Activated naive CD8-positive, alpha-beta T cell treated with anti-CD3 and anti-CD28 coated beads, Interleukin-2, amount 50 U/mL, for 24 hours (primary cell): ENCODE measurements at regions not wholly inside any gene's neighbourhood (a gene's known extent, or its start where the extent isn't known, plus 50 kb on each side); places are given as distances from the start of the nearest gene placed in this dataset.
"Not testable (repeated sequence)": the region's sequence is repeated elsewhere in the genome, so short reads cannot be mapped to it uniquely, and the experiment has no call there.

ENCODE experiments used
- ATAC-seq: fragments of 150-1000 bp; cut with Tn5 transposase; one replicate; pipeline ENCODE4 v1.10.0; 2021
- DNase-seq: peaks from one replicate; pipeline ENCODE4 v3.0.0; 2021
- H3K27ac Mint-ChIP-seq: one replicate; pipeline ENCODE4 v1.8.0; 2021; ENCODE audit warnings: mild to moderate bottlenecking, mixed read lengths
- H3K27me3 Mint-ChIP-seq: one replicate; pipeline ENCODE4 v1.8.0; 2021; ENCODE audit warnings: mixed read lengths
- H3K36me3 Mint-ChIP-seq: one replicate; pipeline ENCODE4 v1.8.0; 2021; ENCODE audit warnings: low read depth, mixed read lengths
- H3K4me1 Mint-ChIP-seq: one replicate; pipeline ENCODE4 v1.8.0; 2021; ENCODE audit warnings: mixed read lengths
- H3K4me3 Mint-ChIP-seq: one replicate; pipeline ENCODE4 v1.8.0; 2021; ENCODE audit warnings: mild to moderate bottlenecking, moderate library complexity, mixed read lengths
- H3K9me3 Mint-ChIP-seq: one replicate; pipeline ENCODE4 v1.8.0; 2021; ENCODE audit warnings: mixed read lengths

- Mint-ChIP-seq H3K27ac (no peak overlapping the region), H3K9me3 (no peaks in the 10 kb centered on the region), H3K27me3 (peaks cover 11% of the 10 kb centered on the region), H3K4me1 (no peaks in the 10 kb centered on the region), H3K4me3 (no peak overlapping the region), H3K36me3 (no peaks in the 10 kb centered on the region)
- no peak for ATAC-seq
- no peak for DNase-seq
These were observed 265.6 kb upstream of the C9orf72 start for GRCh38 chr9:27838876-27839275.

- ATAC-seq, H3K4me3 Mint-ChIP-seq, H3K9me3 Mint-ChIP-seq, H3K27ac Mint-ChIP-seq, DNase-seq, H3K36me3 Mint-ChIP-seq, H3K4me1 Mint-ChIP-seq: not testable (repeated sequence)
- peaks cover 11% of the 10 kb centered on the region for H3K27me3 Mint-ChIP-seq
These were observed 266.5 kb upstream of the C9orf72 start for GRCh38 chr9:27839767-27840166.

GRCh38 chr9:27844797-27845196, 271.5 kb upstream of the C9orf72 start:
- H3K36me3 Mint-ChIP-seq: no peaks in the 10 kb centered on the region
- H3K4me3 Mint-ChIP-seq: no peak overlapping the region
- DNase-seq: no peak
- no peaks in the 10 kb centered on the region for H3K4me1 Mint-ChIP-seq
- H3K9me3 Mint-ChIP-seq: peaks cover 6% of the 10 kb centered on the region
- no peak for ATAC-seq
- peaks cover 2% of the 10 kb centered on the region for H3K27me3 Mint-ChIP-seq
- H3K27ac Mint-ChIP-seq: no peak overlapping the region

GRCh38 chr9:27847380-27847779, 274.1 kb upstream of the C9orf72 start:
- no peak for ATAC-seq
- Mint-ChIP-seq H3K27me3 (no peaks in the 10 kb centered on the region), H3K36me3 (no peaks in the 10 kb centered on the region), H3K27ac (no peak overlapping the region), H3K9me3 (peaks cover 6% of the 10 kb centered on the region), H3K4me3 (no peak overlapping the region), H3K4me1 (no peaks in the 10 kb centered on the region)
- DNase-seq: no peak

- no peaks in the 10 kb centered on the region for H3K4me1 Mint-ChIP-seq
These were observed 274.5 kb upstream of the C9orf72 start for GRCh38 chr9:27847818-27848217.

GRCh38 chr9:27848315-27848714, 275.0 kb upstream of the C9orf72 start:
- H3K9me3 Mint-ChIP-seq: peaks cover 6% of the 10 kb centered on the region
- H3K27ac Mint-ChIP-seq: no peak overlapping the region

More at GRCh38 chr9:27847818-27848217, 274.5 kb upstream of the C9orf72 start:
- Mint-ChIP-seq H3K27ac (no peak overlapping the region), H3K9me3 (peaks cover 6% of the 10 kb centered on the region), H3K4me3 (no peak overlapping the region), H3K36me3 (no peaks in the 10 kb centered on the region), H3K27me3 (no peaks in the 10 kb centered on the region)
- no peak for DNase-seq
- ATAC-seq: no peak

GRCh38 chr9:27851858-27852257, 278.6 kb upstream of the C9orf72 start:
- H3K9me3 Mint-ChIP-seq: no peaks in the 10 kb centered on the region
- no peak overlapping the region for H3K4me3 Mint-ChIP-seq
- no peak overlapping the region for H3K27ac Mint-ChIP-seq
- ATAC-seq (no peak), DNase-seq (no peak)
- no peaks in the 10 kb centered on the region for H3K27me3 Mint-ChIP-seq
- H3K36me3 Mint-ChIP-seq: no peaks in the 10 kb centered on the region
- H3K4me1 Mint-ChIP-seq: no peaks in the 10 kb centered on the region

More at GRCh38 chr9:27848315-27848714, 275.0 kb upstream of the C9orf72 start:
- H3K4me1 Mint-ChIP-seq: no peaks in the 10 kb centered on the region
- DNase-seq (no peak), ATAC-seq (no peak)
- H3K4me3 Mint-ChIP-seq: no peak overlapping the region
- H3K27me3 Mint-ChIP-seq: no peaks in the 10 kb centered on the region
- H3K36me3 Mint-ChIP-seq: no peaks in the 10 kb centered on the region

GRCh38 chr9:27853529-27853928, 280.2 kb upstream of the C9orf72 start:
- ATAC-seq (no peak), DNase-seq (no peak)
- H3K4me3 Mint-ChIP-seq: no peak overlapping the region
- H3K27me3 Mint-ChIP-seq: peaks cover 3% of the 10 kb centered on the region
- H3K27ac Mint-ChIP-seq: no peak overlapping the region
- H3K36me3 Mint-ChIP-seq: no peaks in the 10 kb centered on the region
- H3K9me3 Mint-ChIP-seq: no peaks in the 10 kb centered on the region
- H3K4me1 Mint-ChIP-seq: no peaks in the 10 kb centered on the region

GRCh38 chr9:27856054-27856453, 282.8 kb upstream of the C9orf72 start:
- no peaks in the 10 kb centered on the region for H3K9me3 Mint-ChIP-seq
- no peak for DNase-seq
- no peak overlapping the region for H3K27ac Mint-ChIP-seq
- ATAC-seq: no peak
- no peaks in the 10 kb centered on the region for H3K36me3 Mint-ChIP-seq
- H3K27me3 Mint-ChIP-seq: peaks cover 5% of the 10 kb centered on the region
- H3K4me3 Mint-ChIP-seq: no peak overlapping the region
- no peaks in the 10 kb centered on the region for H3K4me1 Mint-ChIP-seq

- Mint-ChIP-seq H3K9me3 (no peaks in the 10 kb centered on the region), H3K4me3 (no peak overlapping the region), H3K36me3 (no peaks in the 10 kb centered on the region), H3K4me1 (no peaks in the 10 kb centered on the region), H3K27me3 (peaks cover 5% of the 10 kb centered on the region), H3K27ac (no peak overlapping the region)
- ATAC-seq (no peak), DNase-seq (no peak)
These were observed 283.5 kb upstream of the C9orf72 start for GRCh38 chr9:27856748-27857147.

- Mint-ChIP-seq H3K4me3 (no peak overlapping the region), H3K27ac (no peak overlapping the region), H3K9me3 (no peaks in the 10 kb centered on the region), H3K4me1 (no peaks in the 10 kb centered on the region), H3K27me3 (peaks cover 5% of the 10 kb centered on the region), H3K36me3 (no peaks in the 10 kb centered on the region)
- no peak for DNase-seq
- no peak for ATAC-seq
These were observed 288.6 kb upstream of the C9orf72 start for GRCh38 chr9:27861887-27862286.

- no peak for ATAC-seq
- Mint-ChIP-seq H3K27me3 (no peaks in the 10 kb centered on the region), H3K4me3 (no peak overlapping the region), H3K4me1 (no peaks in the 10 kb centered on the region), H3K27ac (no peak overlapping the region), H3K9me3 (no peaks in the 10 kb centered on the region), H3K36me3 (no peaks in the 10 kb centered on the region)
- no peak for DNase-seq
These were observed 291.6 kb upstream of the C9orf72 start for GRCh38 chr9:27864644-27865438.

GRCh38 chr9:27866741-27867140, 293.5 kb upstream of the C9orf72 start:
- no peaks in the 10 kb centered on the region for H3K36me3 Mint-ChIP-seq
- no peak for DNase-seq
- H3K4me1 Mint-ChIP-seq: no peaks in the 10 kb centered on the region
- no peaks in the 10 kb centered on the region for H3K9me3 Mint-ChIP-seq
- ATAC-seq: no peak
- H3K4me3 Mint-ChIP-seq: no peak overlapping the region
- no peaks in the 10 kb centered on the region for H3K27me3 Mint-ChIP-seq
- H3K27ac Mint-ChIP-seq: no peak overlapping the region

- H3K27ac Mint-ChIP-seq: no peak overlapping the region
- no peaks in the 10 kb centered on the region for H3K27me3 Mint-ChIP-seq
- H3K36me3 Mint-ChIP-seq: no peaks in the 10 kb centered on the region
- DNase-seq (no peak), ATAC-seq (no peak)
- no peak overlapping the region for H3K4me3 Mint-ChIP-seq
- no peaks in the 10 kb centered on the region for H3K4me1 Mint-ChIP-seq
- no peaks in the 10 kb centered on the region for H3K9me3 Mint-ChIP-seq
These were observed 297.1 kb upstream of the C9orf72 start for GRCh38 chr9:27870404-27870803.

GRCh38 chr9:27880156-27880555, 306.9 kb upstream of the C9orf72 start:
- ATAC-seq (no peak), DNase-seq (no peak)
- Mint-ChIP-seq H3K4me1 (no peaks in the 10 kb centered on the region), H3K9me3 (peaks cover 3% of the 10 kb centered on the region), H3K27ac (no peak overlapping the region), H3K4me3 (no peak overlapping the region), H3K36me3 (no peaks in the 10 kb centered on the region), H3K27me3 (peaks cover 2% of the 10 kb centered on the region)

GRCh38 chr9:27880635-27881034, 307.4 kb upstream of the C9orf72 start:
- DNase-seq: no peak
- no peak overlapping the region for H3K4me3 Mint-ChIP-seq
- no peaks in the 10 kb centered on the region for H3K4me1 Mint-ChIP-seq

More at GRCh38 chr9:27880635-27881034, 307.4 kb upstream of the C9orf72 start:
- no peak overlapping the region for H3K27ac Mint-ChIP-seq
- peaks cover 3% of the 10 kb centered on the region for H3K9me3 Mint-ChIP-seq
- ATAC-seq: no peak
- peaks cover 2% of the 10 kb centered on the region for H3K27me3 Mint-ChIP-seq
- no peaks in the 10 kb centered on the region for H3K36me3 Mint-ChIP-seq
